22Rv1 (cell line): ENCODE measurements at regions not wholly inside any gene's neighbourhood (a gene's known extent, or its start where the extent isn't known, plus 50 kb on each side); places are given as distances from the start of the nearest gene placed in this dataset.

Source experiments
- ZFX ChIP-seq: fragments of 450-650 bp; IDR thresholded peaks from 2 replicates; pipeline ENCODE4 v1.6.1; 2017; ENCODE audit warnings: antibody characterized with exemption, borderline replicate concordance
- TF ChIP-seq, protein P1 (sequence below): fragments of 450-650 bp; IDR thresholded peaks from 2 replicates; pipeline ENCODE4 v1.5.1; 2017; ENCODE audit warnings: mild to moderate bottlenecking

DNA sequence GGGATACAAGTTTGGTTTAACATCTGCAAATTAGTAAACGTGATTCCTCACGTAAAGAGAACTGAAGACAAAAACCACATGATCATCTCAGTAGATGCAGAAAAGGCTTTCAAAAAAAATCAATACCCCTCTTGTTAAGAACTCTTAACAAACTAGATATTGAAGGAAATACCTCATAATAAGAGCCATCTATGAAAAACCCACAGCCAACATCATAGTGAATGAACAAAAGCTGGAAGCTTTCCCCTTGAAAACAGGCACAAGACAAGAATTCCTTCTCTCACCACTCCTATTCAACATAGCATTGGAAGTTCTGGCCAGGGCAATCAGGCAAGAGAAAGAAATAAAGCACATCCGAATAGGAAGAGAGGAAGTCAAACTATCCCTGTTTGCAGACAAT, 160.5 kb downstream of the CSNK2A3 start:
- TF ChIP-seq, protein P1, sequence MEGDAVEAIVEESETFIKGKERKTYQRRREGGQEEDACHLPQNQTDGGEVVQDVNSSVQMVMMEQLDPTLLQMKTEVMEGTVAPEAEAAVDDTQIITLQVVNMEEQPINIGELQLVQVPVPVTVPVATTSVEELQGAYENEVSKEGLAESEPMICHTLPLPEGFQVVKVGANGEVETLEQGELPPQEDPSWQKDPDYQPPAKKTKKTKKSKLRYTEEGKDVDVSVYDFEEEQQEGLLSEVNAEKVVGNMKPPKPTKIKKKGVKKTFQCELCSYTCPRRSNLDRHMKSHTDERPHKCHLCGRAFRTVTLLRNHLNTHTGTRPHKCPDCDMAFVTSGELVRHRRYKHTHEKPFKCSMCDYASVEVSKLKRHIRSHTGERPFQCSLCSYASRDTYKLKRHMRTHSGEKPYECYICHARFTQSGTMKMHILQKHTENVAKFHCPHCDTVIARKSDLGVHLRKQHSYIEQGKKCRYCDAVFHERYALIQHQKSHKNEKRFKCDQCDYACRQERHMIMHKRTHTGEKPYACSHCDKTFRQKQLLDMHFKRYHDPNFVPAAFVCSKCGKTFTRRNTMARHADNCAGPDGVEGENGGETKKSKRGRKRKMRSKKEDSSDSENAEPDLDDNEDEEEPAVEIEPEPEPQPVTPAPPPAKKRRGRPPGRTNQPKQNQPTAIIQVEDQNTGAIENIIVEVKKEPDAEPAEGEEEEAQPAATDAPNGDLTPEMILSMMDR = no peak
- no peak for TF ChIP-seq ZFX
